HEK293 (cell line): ENCODE measurements at regions not wholly inside any gene's neighbourhood (a gene's known extent, or its start where the extent isn't known, plus 50 kb on each side); places are given as distances from the start of the nearest gene placed in this dataset.

Source experiments
- CTCF ChIP-seq: fragments of 450-650 bp; formaldehyde crosslinking; IDR thresholded peaks from 2 replicates; pipeline ENCODE4 v1.5.1; 2016; ENCODE audit warnings: missing biosample characterization, missing genetic modification characterization
- HOXA7 ChIP-seq: sonication (generic); formaldehyde crosslinking; IDR thresholded peaks from 2 replicates; pipeline ENCODE4 v1.8.1; 2022; ENCODE audit warnings: missing genetic modification reagents, borderline replicate concordance
- PBX3 ChIP-seq: sonication (generic); formaldehyde crosslinking; IDR thresholded peaks from 2 replicates; pipeline ENCODE4 v1.8.1; 2022; ENCODE audit warnings: mild to moderate bottlenecking, moderate library complexity, missing genetic modification reagents
- YY1 ChIP-seq: fragments of 450-650 bp; formaldehyde crosslinking; IDR thresholded peaks from 2 replicates; pipeline ENCODE4 v1.5.1; 2018; ENCODE audit warnings: missing biosample characterization, missing genetic modification characterization
- ZNF292 ChIP-seq: fragments of 450-650 bp; formaldehyde crosslinking; IDR thresholded peaks from 2 replicates; pipeline ENCODE4 v1.5.1; 2016; ENCODE audit warnings: low read depth, missing biosample characterization, missing genetic modification characterization, borderline replicate concordance
- ZNF302 ChIP-seq: fragments of 450-650 bp; formaldehyde crosslinking; IDR thresholded peaks from 2 replicates; pipeline ENCODE4 v1.5.1; 2016; ENCODE audit warnings: missing biosample characterization, missing genetic modification characterization, low read depth
- ZNF629 ChIP-seq: fragments of 450-650 bp; formaldehyde crosslinking; IDR thresholded peaks from 2 replicates; pipeline ENCODE4 v1.5.1; 2017; ENCODE audit warnings: missing biosample characterization, missing genetic modification characterization
- TF ChIP-seq, protein P1 (sequence below): fragments of 450-650 bp; formaldehyde crosslinking; IDR thresholded peaks from 2 replicates; pipeline ENCODE4 v1.5.1; 2016; ENCODE audit warnings: missing biosample characterization, missing genetic modification characterization, low read depth

DNA sequence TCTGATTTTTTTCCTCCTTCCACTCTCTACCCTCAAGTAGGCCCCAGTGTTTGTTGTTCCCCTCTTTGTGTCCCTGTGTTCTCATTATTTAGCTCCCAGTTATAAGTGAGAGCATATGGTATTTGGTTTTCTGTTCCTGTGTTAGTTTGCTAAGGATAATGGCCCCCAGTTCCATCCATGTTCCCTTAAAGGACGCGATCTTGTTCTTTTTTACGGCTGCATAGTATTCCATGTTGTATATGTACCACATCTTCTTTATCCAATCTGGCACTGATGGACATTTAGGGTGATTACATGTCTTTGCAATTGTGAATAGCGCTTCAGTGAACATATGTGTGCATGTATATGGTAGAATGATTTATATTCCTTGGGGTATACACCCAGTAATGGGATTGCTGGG, 54.5 kb upstream of the BTC start:
- no peak for TF ChIP-seq ZNF292 (tag by site-specific recombination)
- TF ChIP-seq CTCF (tag by site-specific recombination), result no peak
- TF ChIP-seq ZNF629 (tag by site-specific recombination), result no peak
- no peak for TF ChIP-seq YY1 (tag by site-specific recombination)
- no peak for TF ChIP-seq PBX3 (CRISPR knock-in tag)
- TF ChIP-seq HOXA7 (CRISPR knock-in tag), result no peak
- no peak for TF ChIP-seq ZNF302 (tag by site-specific recombination)
- TF ChIP-seq, protein P1, sequence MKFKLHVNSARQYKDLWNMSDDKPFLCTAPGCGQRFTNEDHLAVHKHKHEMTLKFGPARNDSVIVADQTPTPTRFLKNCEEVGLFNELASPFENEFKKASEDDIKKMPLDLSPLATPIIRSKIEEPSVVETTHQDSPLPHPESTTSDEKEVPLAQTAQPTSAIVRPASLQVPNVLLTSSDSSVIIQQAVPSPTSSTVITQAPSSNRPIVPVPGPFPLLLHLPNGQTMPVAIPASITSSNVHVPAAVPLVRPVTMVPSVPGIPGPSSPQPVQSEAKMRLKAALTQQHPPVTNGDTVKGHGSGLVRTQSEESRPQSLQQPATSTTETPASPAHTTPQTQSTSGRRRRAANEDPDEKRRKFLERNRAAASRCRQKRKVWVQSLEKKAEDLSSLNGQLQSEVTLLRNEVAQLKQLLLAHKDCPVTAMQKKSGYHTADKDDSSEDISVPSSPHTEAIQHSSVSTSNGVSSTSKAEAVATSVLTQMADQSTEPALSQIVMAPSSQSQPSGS, result no peak
